HEK293 (cell line): ENCODE measurements at regions not wholly inside any gene's neighbourhood (a gene's known extent, or its start where the extent isn't known, plus 50 kb on each side); places are given as distances from the start of the nearest gene placed in this dataset.

Experiments used
- YY1 ChIP-seq: fragments of 450-650 bp; formaldehyde crosslinking; IDR thresholded peaks from 2 replicates; pipeline ENCODE4 v1.5.1; 2018; ENCODE audit warnings: missing biosample characterization, missing genetic modification characterization
- TF ChIP-seq, protein P1 (sequence below): fragments of 450-650 bp; formaldehyde crosslinking; IDR thresholded peaks from 2 replicates; pipeline ENCODE4 v1.5.1; 2016; ENCODE audit warnings: missing biosample characterization, missing genetic modification characterization

DNA sequence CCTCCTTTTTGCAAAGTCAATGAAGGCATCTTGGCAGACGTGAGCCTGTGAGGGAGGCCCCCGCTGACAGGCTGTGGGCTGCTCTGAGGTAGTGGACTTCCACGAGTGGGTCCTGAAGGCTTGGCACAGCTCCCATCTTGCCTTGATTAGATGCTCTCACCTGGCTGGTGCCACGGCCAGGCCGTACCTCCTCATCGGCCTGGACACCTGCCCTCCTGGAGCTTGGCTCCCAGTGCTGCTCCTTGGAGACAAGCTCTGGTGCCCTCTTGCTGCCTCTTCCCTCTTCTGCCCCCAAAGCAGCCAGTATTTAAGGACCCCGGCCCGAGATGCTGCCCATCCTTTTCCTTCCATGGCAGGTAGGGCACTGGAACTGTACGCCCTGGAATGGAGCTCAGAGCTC is 93.5 kb downstream of the ERMARD start:
- TF ChIP-seq, protein P1, sequence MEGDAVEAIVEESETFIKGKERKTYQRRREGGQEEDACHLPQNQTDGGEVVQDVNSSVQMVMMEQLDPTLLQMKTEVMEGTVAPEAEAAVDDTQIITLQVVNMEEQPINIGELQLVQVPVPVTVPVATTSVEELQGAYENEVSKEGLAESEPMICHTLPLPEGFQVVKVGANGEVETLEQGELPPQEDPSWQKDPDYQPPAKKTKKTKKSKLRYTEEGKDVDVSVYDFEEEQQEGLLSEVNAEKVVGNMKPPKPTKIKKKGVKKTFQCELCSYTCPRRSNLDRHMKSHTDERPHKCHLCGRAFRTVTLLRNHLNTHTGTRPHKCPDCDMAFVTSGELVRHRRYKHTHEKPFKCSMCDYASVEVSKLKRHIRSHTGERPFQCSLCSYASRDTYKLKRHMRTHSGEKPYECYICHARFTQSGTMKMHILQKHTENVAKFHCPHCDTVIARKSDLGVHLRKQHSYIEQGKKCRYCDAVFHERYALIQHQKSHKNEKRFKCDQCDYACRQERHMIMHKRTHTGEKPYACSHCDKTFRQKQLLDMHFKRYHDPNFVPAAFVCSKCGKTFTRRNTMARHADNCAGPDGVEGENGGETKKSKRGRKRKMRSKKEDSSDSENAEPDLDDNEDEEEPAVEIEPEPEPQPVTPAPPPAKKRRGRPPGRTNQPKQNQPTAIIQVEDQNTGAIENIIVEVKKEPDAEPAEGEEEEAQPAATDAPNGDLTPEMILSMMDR (tag by site-specific recombination) = no peak
- no peak for TF ChIP-seq YY1
